GM18499 (cell line): ENCODE measurements at regions not wholly inside any gene's neighbourhood (a gene's known extent, or its start where the extent isn't known, plus 50 kb on each side); places are given as distances from the start of the nearest gene placed in this dataset.
"Not testable (repeated sequence)": the region's sequence is repeated elsewhere in the genome, so short reads cannot be mapped to it uniquely, and the experiment has no call there.

Experiments used
- ATAC-seq: cut with Tn5 transposase; IDR thresholded peaks from one replicate; pipeline ENCODE4 v1.9.1; 2021; ENCODE audit warnings: moderate number of reproducible peaks; ENCODE audit not compliant: insufficient read depth, unreplicated experiment

- ATAC-seq, result no peak
Measured at GRCh38 chr14:105765893-105766614, 239.7 kb downstream of the TMEM121 start.

GRCh38 chr14:105767315-105767714 is 240.9 kb downstream of the TMEM121 start:
- no peak for ATAC-seq

GRCh38 chr14:105768039-105768438 is 241.7 kb downstream of the TMEM121 start:
- ATAC-seq, result not testable (repeated sequence)

GRCh38 chr14:105769061-105769730 is 242.8 kb downstream of the TMEM121 start:
- not testable (repeated sequence) for ATAC-seq

- not testable (repeated sequence) for ATAC-seq
Measured at GRCh38 chr14:105770619-105771216, 244.3 kb downstream of the TMEM121 start.

- ATAC-seq, result not testable (repeated sequence)
Measured at GRCh38 chr14:105771261-105772226, 245.2 kb downstream of the TMEM121 start.

GRCh38 chr14:105772710-105773250 is 246.4 kb downstream of the TMEM121 start:
- not testable (repeated sequence) for ATAC-seq

- ATAC-seq, result no peak
Measured at GRCh38 chr14:105773584-105773983, 247.2 kb downstream of the TMEM121 start.

- no peak for ATAC-seq
Measured at GRCh38 chr14:105774001-105774400, 247.6 kb downstream of the TMEM121 start.

- not testable (repeated sequence) for ATAC-seq
Measured at GRCh38 chr14:105774585-105775348, 248.4 kb downstream of the TMEM121 start.

GRCh38 chr14:105775349-105775923 is 249.1 kb downstream of the TMEM121 start:
- not testable (repeated sequence) for ATAC-seq

- ATAC-seq, result not testable (repeated sequence)
Measured at GRCh38 chr14:105776112-105776511, 249.7 kb downstream of the TMEM121 start.

- ATAC-seq, result no peak
Measured at GRCh38 chr14:105776924-105777323, 250.5 kb downstream of the TMEM121 start.

GRCh38 chr14:105783707-105784106 is 257.3 kb downstream of the TMEM121 start:
- ATAC-seq, result no peak

GRCh38 chr14:105793836-105794235 is 267.5 kb downstream of the TMEM121 start:
- ATAC-seq, result no peak

- ATAC-seq, result no peak
Measured at GRCh38 chr14:105797546-105797945, 271.2 kb downstream of the TMEM121 start.

- ATAC-seq, result no peak
Measured at GRCh38 chr14:105805701-105806100, 279.3 kb downstream of the TMEM121 start.

- no peak for ATAC-seq
Measured at GRCh38 chr14:105806568-105806967, 280.2 kb downstream of the TMEM121 start.
